ENCODE measurements at regions not wholly inside any gene's neighbourhood (a gene's known extent, or its start where the extent isn't known, plus 50 kb on each side); places are given as distances from the start of the nearest gene placed in this dataset.

DNA sequence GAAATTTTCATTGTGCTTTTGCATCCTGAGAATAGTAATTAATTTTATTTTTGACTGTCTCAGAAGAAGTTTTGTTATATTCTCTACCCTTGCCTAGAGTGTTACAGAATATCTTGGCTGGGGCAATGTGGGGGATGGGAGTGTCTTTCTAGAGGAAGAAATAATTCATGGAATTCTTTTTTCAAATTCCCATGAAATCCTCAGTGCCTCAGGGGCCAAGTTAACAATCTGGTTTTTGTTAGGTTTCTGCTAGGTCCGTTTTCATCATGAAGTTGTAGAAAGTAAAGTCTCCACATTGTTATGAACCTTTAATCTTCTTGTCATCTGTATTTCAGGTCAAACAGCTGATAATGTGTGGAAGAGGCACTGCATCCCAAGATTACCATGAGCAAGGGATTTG is 145.6 kb upstream of the GYPC start:
- TF ChIP-seq GABPA (IDR thresholded peaks at IDR 0.05 in 1 of 2, conservative IDR thresholded peaks at IDR 0.05 in 1 of 2) (no peak), FOXA1 (IDR thresholded peaks at IDR 0.05) (no peak), SP1 (IDR thresholded peaks at IDR 0.05) (no peak), ZBTB33 (IDR thresholded peaks at IDR 0.05) (no peak), RAD21 (IDR thresholded peaks at IDR 0.05) (no peak), MAX (IDR thresholded peaks at IDR 0.05) (no peak), NR2F2 (IDR thresholded peaks at IDR 0.05) (no peak), ATF3 (IDR thresholded peaks at IDR 0.05) (no peak), TAF1 (conservative IDR thresholded peaks at IDR 0.05) (no peak)
- TF ChIP-seq, protein P1, sequence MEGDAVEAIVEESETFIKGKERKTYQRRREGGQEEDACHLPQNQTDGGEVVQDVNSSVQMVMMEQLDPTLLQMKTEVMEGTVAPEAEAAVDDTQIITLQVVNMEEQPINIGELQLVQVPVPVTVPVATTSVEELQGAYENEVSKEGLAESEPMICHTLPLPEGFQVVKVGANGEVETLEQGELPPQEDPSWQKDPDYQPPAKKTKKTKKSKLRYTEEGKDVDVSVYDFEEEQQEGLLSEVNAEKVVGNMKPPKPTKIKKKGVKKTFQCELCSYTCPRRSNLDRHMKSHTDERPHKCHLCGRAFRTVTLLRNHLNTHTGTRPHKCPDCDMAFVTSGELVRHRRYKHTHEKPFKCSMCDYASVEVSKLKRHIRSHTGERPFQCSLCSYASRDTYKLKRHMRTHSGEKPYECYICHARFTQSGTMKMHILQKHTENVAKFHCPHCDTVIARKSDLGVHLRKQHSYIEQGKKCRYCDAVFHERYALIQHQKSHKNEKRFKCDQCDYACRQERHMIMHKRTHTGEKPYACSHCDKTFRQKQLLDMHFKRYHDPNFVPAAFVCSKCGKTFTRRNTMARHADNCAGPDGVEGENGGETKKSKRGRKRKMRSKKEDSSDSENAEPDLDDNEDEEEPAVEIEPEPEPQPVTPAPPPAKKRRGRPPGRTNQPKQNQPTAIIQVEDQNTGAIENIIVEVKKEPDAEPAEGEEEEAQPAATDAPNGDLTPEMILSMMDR (IDR thresholded peaks at IDR 0.05; ENCODE audit: low read depth, low read length, missing input control): no peak
- TF ChIP-seq, protein P2, sequence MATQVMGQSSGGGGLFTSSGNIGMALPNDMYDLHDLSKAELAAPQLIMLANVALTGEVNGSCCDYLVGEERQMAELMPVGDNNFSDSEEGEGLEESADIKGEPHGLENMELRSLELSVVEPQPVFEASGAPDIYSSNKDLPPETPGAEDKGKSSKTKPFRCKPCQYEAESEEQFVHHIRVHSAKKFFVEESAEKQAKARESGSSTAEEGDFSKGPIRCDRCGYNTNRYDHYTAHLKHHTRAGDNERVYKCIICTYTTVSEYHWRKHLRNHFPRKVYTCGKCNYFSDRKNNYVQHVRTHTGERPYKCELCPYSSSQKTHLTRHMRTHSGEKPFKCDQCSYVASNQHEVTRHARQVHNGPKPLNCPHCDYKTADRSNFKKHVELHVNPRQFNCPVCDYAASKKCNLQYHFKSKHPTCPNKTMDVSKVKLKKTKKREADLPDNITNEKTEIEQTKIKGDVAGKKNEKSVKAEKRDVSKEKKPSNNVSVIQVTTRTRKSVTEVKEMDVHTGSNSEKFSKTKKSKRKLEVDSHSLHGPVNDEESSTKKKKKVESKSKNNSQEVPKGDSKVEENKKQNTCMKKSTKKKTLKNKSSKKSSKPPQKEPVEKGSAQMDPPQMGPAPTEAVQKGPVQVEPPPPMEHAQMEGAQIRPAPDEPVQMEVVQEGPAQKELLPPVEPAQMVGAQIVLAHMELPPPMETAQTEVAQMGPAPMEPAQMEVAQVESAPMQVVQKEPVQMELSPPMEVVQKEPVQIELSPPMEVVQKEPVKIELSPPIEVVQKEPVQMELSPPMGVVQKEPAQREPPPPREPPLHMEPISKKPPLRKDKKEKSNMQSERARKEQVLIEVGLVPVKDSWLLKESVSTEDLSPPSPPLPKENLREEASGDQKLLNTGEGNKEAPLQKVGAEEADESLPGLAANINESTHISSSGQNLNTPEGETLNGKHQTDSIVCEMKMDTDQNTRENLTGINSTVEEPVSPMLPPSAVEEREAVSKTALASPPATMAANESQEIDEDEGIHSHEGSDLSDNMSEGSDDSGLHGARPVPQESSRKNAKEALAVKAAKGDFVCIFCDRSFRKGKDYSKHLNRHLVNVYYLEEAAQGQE (IDR thresholded peaks at IDR 0.05): no peak
